Ascending aorta (tissue), 2 donors: ENCODE measurements at regions not wholly inside any gene's neighbourhood (a gene's known extent, or its start where the extent isn't known, plus 50 kb on each side); places are given as distances from the start of the nearest gene placed in this dataset.

ENCODE experiments used
- DNase-seq, 2 donors: peaks; one replicate each; pipeline ENCODE4 v3.0.0-alpha.2; 2019; ENCODE audit warnings: low spot score in 2 of 2
- H3K27ac ChIP-seq, 2 donors: fragments of 200-600 bp; sonication (generic); one replicate each; pipeline ENCODE4 v1.5.1; 2016 to 2017; ENCODE audit warnings: mild to moderate bottlenecking in 1 of 2
- H3K27me3 ChIP-seq: fragments of 200-600 bp; sonication (generic); one replicate; pipeline ENCODE4 v1.5.1; 2017
- H3K36me3 ChIP-seq, 2 donors: fragments of 200-600 bp; sonication (generic); one replicate each; pipeline ENCODE4 v1.5.1; 2016
- H3K4me1 ChIP-seq, 2 donors: fragments of 200-600 bp; sonication (generic); one replicate each; pipeline ENCODE4 v1.5.1; 2016 to 2017; ENCODE audit warnings: mild to moderate bottlenecking in 1 of 2
- H3K4me3 ChIP-seq, 2 donors: fragments of 200-600 bp; sonication (generic); one replicate each; pipeline ENCODE4 v1.5.1; 2016 to 2017; ENCODE audit warnings: mild to moderate bottlenecking in 1 of 2
- H3K9me3 ChIP-seq, 2 donors: fragments of 200-600 bp; sonication (generic); one replicate each; pipeline ENCODE4 v1.5.1; 2016
- CTCF ChIP-seq, 3 experiments: fragments of 200-600 bp in 2 of 3; fragments of 450-650 bp in 1 of 3; sonication (generic) in 2 of 3; IDR thresholded peaks; one replicate each; pipeline ENCODE4 v1.5.1; 2016 to 2019; ENCODE audit warnings: antibody characterized with exemption in 3 of 3, mild to moderate bottlenecking in 1 of 3, moderate library complexity in 1 of 3
- intact Hi-C: fragments of 100-400 bp; cut with DNase I; formaldehyde crosslinking; loops from one replicate; pipeline ENCODE4 v1.15.1; 2023

GRCh38 chr11:119908573-119908904 lies 179.5 kb upstream of the NECTIN1 start:
- Histone ChIP-seq H3K27me3 (no peaks in the 10 kb centered on the region), H3K9me3 (no peaks in the 10 kb centered on the region), H3K27ac (no peak overlapping the region), H3K36me3 (no peaks in the 10 kb centered on the region), H3K4me3 (no peak overlapping the region), H3K4me1 (no peaks in the 10 kb centered on the region)
- DNase-seq, result no peak
- intact Hi-C loops, result no loop called here
- TF ChIP-seq CTCF (IDR thresholded peaks at IDR 0.05), result no peak

GRCh38 chr11:119907878-119908572 lies 179.0 kb upstream of the NECTIN1 start:
- intact Hi-C loops, result no loop called here
- no peaks in the 10 kb centered on the region for H3K9me3 ChIP-seq
- no peaks in the 10 kb centered on the region for H3K36me3 ChIP-seq
- no peak overlapping the region for H3K4me3 ChIP-seq
- no peak for DNase-seq
- no peak overlapping the region for H3K27ac ChIP-seq
- no peak for TF ChIP-seq CTCF (IDR thresholded peaks at IDR 0.05)
- H3K27me3 ChIP-seq, result no peaks in the 10 kb centered on the region
- no peaks in the 10 kb centered on the region for H3K4me1 ChIP-seq

- Histone ChIP-seq H3K4me3 (no peak overlapping the region), H3K27me3 (no peaks in the 10 kb centered on the region), H3K4me1 (no peaks in the 10 kb centered on the region), H3K9me3 (no peaks in the 10 kb centered on the region), H3K27ac (no peak overlapping the region), H3K36me3 (no peaks in the 10 kb centered on the region)
- intact Hi-C loops, result no loop called here
- no peak for DNase-seq
- TF ChIP-seq CTCF (IDR thresholded peaks at IDR 0.05), result no peak
Observed at GRCh38 chr11:119907122-119907851, 178.3 kb upstream of the NECTIN1 start.

GRCh38 chr11:119906376-119906775 lies 177.4 kb upstream of the NECTIN1 start:
- H3K36me3 ChIP-seq, result no peaks in the 10 kb centered on the region
- no peaks in the 10 kb centered on the region for H3K4me1 ChIP-seq
- DNase-seq, result no peak
- intact Hi-C loops, result no loop called here
- H3K27me3 ChIP-seq, result no peaks in the 10 kb centered on the region
- H3K9me3 ChIP-seq, result no peaks in the 10 kb centered on the region
- TF ChIP-seq CTCF (IDR thresholded peaks at IDR 0.05), result no peak
- H3K4me3 ChIP-seq, result no peak overlapping the region
- no peak overlapping the region for H3K27ac ChIP-seq

GRCh38 chr11:119905162-119905561 lies 176.2 kb upstream of the NECTIN1 start:
- no peaks in the 10 kb centered on the region for H3K9me3 ChIP-seq
- no peaks in the 10 kb centered on the region for H3K27me3 ChIP-seq
- H3K4me1 ChIP-seq, result no peaks in the 10 kb centered on the region
- intact Hi-C loops, result no loop called here
- no peak overlapping the region for H3K4me3 ChIP-seq
- DNase-seq, result no peak
- no peaks in the 10 kb centered on the region for H3K36me3 ChIP-seq
- no peak overlapping the region for H3K27ac ChIP-seq
- TF ChIP-seq CTCF (IDR thresholded peaks at IDR 0.05), result no peak
